Testis (tissue), 2 donors: ENCODE measurements at regions not wholly inside any gene's neighbourhood (a gene's known extent, or its start where the extent isn't known, plus 50 kb on each side); places are given as distances from the start of the nearest gene placed in this dataset.

Source experiments
- DNase-seq: peaks from one replicate; pipeline ENCODE4 v3.0.0-alpha.2; 2019
- H3K27ac ChIP-seq, 2 donors: fragments of 200-600 bp; sonication (generic); one replicate each; pipeline ENCODE4 v1.5.1; 2019
- H3K27me3 ChIP-seq: fragments of 200-600 bp; sonication (generic); one replicate; pipeline ENCODE4 v1.5.1; 2019
- H3K36me3 ChIP-seq: fragments of 200-600 bp; sonication (generic); one replicate; pipeline ENCODE4 v1.5.1; 2017; ENCODE audit warnings: low read depth; ENCODE audit errors: missing control alignments
- H3K4me1 ChIP-seq: fragments of 200-600 bp; sonication (generic); one replicate; pipeline ENCODE4 v1.5.1; 2019
- H3K4me3 ChIP-seq, 2 donors: fragments of 200-600 bp; sonication (generic); one replicate each; pipeline ENCODE4 v1.5.1; 2017 to 2019
- H3K9me3 ChIP-seq: fragments of 200-600 bp; sonication (generic); one replicate; pipeline ENCODE4 v1.5.1; 2017
- CTCF ChIP-seq, 3 experiments: fragments of 450-650 bp in 2 of 3; fragments of 200-600 bp in 1 of 3; sonication (generic) in 1 of 3; IDR thresholded peaks; one replicate each; pipeline ENCODE4 v1.5.1; 2016 to 2019; ENCODE audit warnings: antibody characterized with exemption in 3 of 3, mild to moderate bottlenecking in 2 of 3, moderate library complexity in 1 of 3
- POLR2A ChIP-seq: fragments of 450-650 bp; IDR thresholded peaks from one replicate; pipeline ENCODE4 v1.6.1; 2017; ENCODE audit warnings: antibody characterized with exemption, mild to moderate bottlenecking, moderate library complexity
- WGBS, 2 donors: methylation state at CpG; one replicate each; pipeline ENCODE4 v1.1.5; 2018; 5-methylcytosine and 5-hydroxymethylcytosine counted together
- intact Hi-C: fragments of 100-400 bp; cut with DNase I; formaldehyde crosslinking; loops from one replicate; pipeline ENCODE4 v1.15.1; 2023; ENCODE audit warnings: low total_unique reads

- no peaks in the 10 kb centered on the region for H3K9me3 ChIP-seq
- peaks cover 26% of the 10 kb centered on the region for H3K4me1 ChIP-seq
- intact Hi-C loops = no loop called here
- no peaks in the 10 kb centered on the region for H3K36me3 ChIP-seq
- TF ChIP-seq POLR2A (no peak), CTCF (IDR thresholded peaks at IDR 0.05) (no peak)
- WGBS, 2 donors = 50 to 57% methylated on average over 7 of the region's 7 CpGs
- DNase-seq = no peak
- no peak overlapping the region for H3K27ac ChIP-seq
- no peak overlapping the region for H3K4me3 ChIP-seq
- H3K27me3 ChIP-seq = no peaks in the 10 kb centered on the region
Observed at GRCh38 chr5:54742417-54742891, 224.9 kb downstream of the SNX18 start.

GRCh38 chr5:54741711-54742110 is 224.2 kb downstream of the SNX18 start:
- H3K36me3 ChIP-seq = no peaks in the 10 kb centered on the region
- TF ChIP-seq CTCF (IDR thresholded peaks at IDR 0.05) = no peak
- TF ChIP-seq POLR2A = no peak
- no peaks in the 10 kb centered on the region for H3K27me3 ChIP-seq
- peaks cover 26% of the 10 kb centered on the region for H3K4me1 ChIP-seq
- no peak overlapping the region for H3K4me3 ChIP-seq
- intact Hi-C loops = no loop called here
- DNase-seq = no peak
- H3K9me3 ChIP-seq = no peaks in the 10 kb centered on the region
- 88 to 92% methylated on average over 6 of the region's 6 CpGs for WGBS, 2 donors
- no peak overlapping the region for H3K27ac ChIP-seq

DNA sequence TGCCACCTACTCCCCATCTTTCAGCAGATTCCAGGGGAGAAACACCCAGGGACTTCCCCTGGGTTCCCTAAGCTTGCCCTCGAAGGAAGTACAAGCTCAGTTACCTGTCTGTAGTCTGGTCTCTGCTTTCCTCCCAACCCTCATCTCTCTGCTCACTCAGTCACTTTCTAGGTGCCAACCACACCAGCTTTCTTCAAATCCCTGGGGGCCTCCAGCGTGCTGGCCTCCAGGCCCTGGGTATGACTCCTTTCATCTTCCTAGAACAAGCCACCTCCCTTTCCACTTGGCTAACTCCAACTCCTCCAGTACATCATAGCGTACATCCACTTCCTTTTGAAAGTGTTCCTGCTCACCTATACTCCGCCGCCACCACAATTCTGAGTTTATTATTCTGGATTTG is 222.6 kb downstream of the SNX18 start:
- no peak for DNase-seq
- TF ChIP-seq POLR2A (no peak), CTCF (IDR thresholded peaks at IDR 0.05) (no peak)
- no peak overlapping the region for H3K4me3 ChIP-seq
- 87 to 94% methylated on average over 5 of the region's 5 CpGs for WGBS, 2 donors
- no peaks in the 10 kb centered on the region for H3K36me3 ChIP-seq
- H3K4me1 ChIP-seq = peaks cover 18% of the 10 kb centered on the region
- intact Hi-C loops = no loop called here
- no peak overlapping the region for H3K27ac ChIP-seq
- H3K9me3 ChIP-seq = no peaks in the 10 kb centered on the region
- H3K27me3 ChIP-seq = no peaks in the 10 kb centered on the region

DNA sequence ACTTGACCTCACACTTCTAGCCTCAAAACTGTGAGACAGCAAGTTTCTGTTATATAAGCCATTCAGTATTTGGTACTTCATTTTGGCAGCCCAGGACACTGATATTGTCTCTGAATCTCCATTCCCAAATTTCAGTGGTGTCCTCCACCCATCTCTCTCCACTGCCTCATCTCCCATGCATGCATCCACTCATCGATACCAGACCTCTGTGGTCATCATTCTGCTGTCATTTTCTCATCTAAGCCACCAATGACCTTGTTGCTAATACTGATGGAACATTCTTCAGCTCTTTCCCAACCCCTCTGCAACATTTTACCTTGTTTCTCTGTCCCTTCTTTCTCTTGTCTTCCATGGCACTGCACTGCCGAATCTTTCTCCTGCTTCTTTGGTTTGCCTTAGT is 221.8 kb downstream of the SNX18 start:
- H3K27me3 ChIP-seq = no peaks in the 10 kb centered on the region
- WGBS, 2 donors = 85 to 96% methylated on average over 2 of the region's 2 CpGs
- H3K4me3 ChIP-seq = no peak overlapping the region
- DNase-seq = no peak
- no peaks in the 10 kb centered on the region for H3K36me3 ChIP-seq
- H3K4me1 ChIP-seq = peaks cover 11% of the 10 kb centered on the region
- intact Hi-C loops = no loop called here
- no peak overlapping the region for H3K27ac ChIP-seq
- no peaks in the 10 kb centered on the region for H3K9me3 ChIP-seq
- TF ChIP-seq CTCF (IDR thresholded peaks at IDR 0.05) = no peak
- TF ChIP-seq POLR2A = no peak

DNA sequence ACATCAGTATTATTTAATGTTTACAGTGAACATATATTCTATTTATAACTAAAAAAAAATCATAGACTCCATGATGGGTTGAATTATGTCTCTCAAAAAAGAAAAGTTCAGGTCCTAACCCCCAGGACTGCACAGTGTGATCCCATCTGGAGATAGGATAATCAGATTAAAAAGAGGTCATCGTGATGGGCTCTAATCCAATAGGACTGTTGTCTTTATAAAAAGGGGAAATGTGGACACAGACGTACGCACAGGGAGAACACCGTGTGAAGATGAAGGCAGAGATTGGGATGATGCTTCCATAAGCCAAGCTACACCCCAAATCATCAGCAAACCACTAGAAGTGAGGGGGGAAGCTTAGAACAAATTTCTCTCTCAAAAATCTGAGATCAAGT is 221.4 kb downstream of the SNX18 start:
- no peaks in the 10 kb centered on the region for H3K27me3 ChIP-seq
- peaks cover 7% of the 10 kb centered on the region for H3K4me1 ChIP-seq
- no peak overlapping the region for H3K27ac ChIP-seq
- H3K4me3 ChIP-seq = no peak overlapping the region
- intact Hi-C loops = no loop called here
- DNase-seq = no peak
- WGBS, 2 donors = 83 to 94% methylated on average over 4 of the region's 4 CpGs
- no peaks in the 10 kb centered on the region for H3K36me3 ChIP-seq
- H3K9me3 ChIP-seq = no peaks in the 10 kb centered on the region
- no peak for TF ChIP-seq POLR2A
- no peak for TF ChIP-seq CTCF (IDR thresholded peaks at IDR 0.05)
